GM23338 (cell line): ENCODE measurements at regions not wholly inside any gene's neighbourhood (a gene's known extent, or its start where the extent isn't known, plus 50 kb on each side); places are given as distances from the start of the nearest gene placed in this dataset.

Experiments used
- ATAC-seq: fragments of 200-7000 bp; cut with Tn5 transposase; 3 replicates; pipeline ENCODE4 v1.9.1; 2020
- DNase-seq: peaks from one replicate; pipeline ENCODE4 v3.0.0-alpha.2; 2015; ENCODE audit warnings: low spot score
- H2AFZ ChIP-seq: fragments of 200-600 bp; sonication (generic); 2 replicates; pipeline ENCODE4 v1.8.0; 2016; ENCODE audit warnings: antibody characterized with exemption, mild to moderate bottlenecking, moderate library complexity
- H3F3A ChIP-seq: fragments of 200-600 bp; sonication (generic); replicated peaks from 2 replicates; pipeline ENCODE4 v1.8.0; 2017; ENCODE audit warnings: antibody characterized with exemption, mixed run types, low read depth
- H3K27ac ChIP-seq: fragments of 200-600 bp; sonication (generic); 2 replicates; pipeline ENCODE4 v1.6.1; 2016; ENCODE audit warnings: low read depth
- H3K27me3 ChIP-seq: fragments of 200-600 bp; sonication (generic); 2 replicates; pipeline ENCODE4 v1.8.0; 2016; ENCODE audit warnings: mild to moderate bottlenecking, mixed run types, moderate library complexity; ENCODE audit not compliant: insufficient read depth
- H3K36me3 ChIP-seq: fragments of 200-600 bp; sonication (generic); 2 replicates; pipeline ENCODE4 v1.8.0; 2016; ENCODE audit warnings: mild to moderate bottlenecking; ENCODE audit not compliant: insufficient read depth
- H3K4me1 ChIP-seq: fragments of 200-600 bp; sonication (generic); 2 replicates; pipeline ENCODE4 v1.8.0; 2016; ENCODE audit warnings: mild to moderate bottlenecking, moderate library complexity; ENCODE audit not compliant: insufficient read depth
- H3K4me2 ChIP-seq: fragments of 200-600 bp; sonication (generic); 2 replicates; pipeline ENCODE4 v1.7.1; 2017; ENCODE audit warnings: mixed run types
- H3K4me3 ChIP-seq: fragments of 200-600 bp; sonication (generic); 2 replicates; pipeline ENCODE4 v1.6.1; 2016; ENCODE audit warnings: mixed run types
- H3K79me2 ChIP-seq: fragments of 200-600 bp; sonication (generic); replicated peaks from 2 replicates; pipeline ENCODE4 v1.8.0; 2017; ENCODE audit warnings: mild to moderate bottlenecking; ENCODE audit not compliant: insufficient read depth
- H3K9me2 ChIP-seq: fragments of 200-600 bp; sonication (generic); 2 replicates; pipeline ENCODE4 v1.8.0; 2017; ENCODE audit not compliant: insufficient read depth
- H4K20me1 ChIP-seq: fragments of 200-600 bp; sonication (generic); replicated peaks from 2 replicates; pipeline ENCODE4 v1.8.0; 2017; ENCODE audit warnings: mild to moderate bottlenecking; ENCODE audit not compliant: insufficient read depth
- H3K27ac Mint-ChIP-seq: 2 replicates; pipeline ENCODE4 v1.8.0; 2020; ENCODE audit warnings: inconsistent platforms, mild to moderate bottlenecking, moderate library complexity, mixed read lengths
- H3K27me3 Mint-ChIP-seq: 3 replicates; pipeline ENCODE4 v1.8.0; 2022; ENCODE audit warnings: low read depth, mild to moderate bottlenecking, moderate library complexity, mixed read lengths, inconsistent platforms; ENCODE audit not compliant: insufficient read depth, poor library complexity
- H3K36me3 Mint-ChIP-seq: 3 replicates; pipeline ENCODE4 v1.8.0; 2021; ENCODE audit warnings: low read depth, mild to moderate bottlenecking, inconsistent platforms, moderate library complexity, mixed read lengths
- H3K4me1 Mint-ChIP-seq: 3 replicates; pipeline ENCODE4 v1.8.0; 2020; ENCODE audit warnings: mild to moderate bottlenecking, inconsistent platforms, mixed read lengths
- H3K4me3 Mint-ChIP-seq: 3 replicates; pipeline ENCODE4 v1.8.0; 2021; ENCODE audit warnings: moderate library complexity, mild to moderate bottlenecking, inconsistent platforms, mixed read lengths
- H3K9me3 Mint-ChIP-seq: 3 replicates; pipeline ENCODE4 v1.8.0; 2020; ENCODE audit warnings: moderate library complexity, mild to moderate bottlenecking, inconsistent platforms, mixed read lengths
- CREB1 ChIP-seq: fragments of 250-450 bp; sonication (Bioruptor Pico); IDR thresholded peaks from 2 replicates; pipeline ENCODE4 v1.5.0; 2020; ENCODE audit warnings: low read depth, mild to moderate bottlenecking, moderate library complexity
- CTCF ChIP-seq, 2 experiments: fragments of 200-600 bp in 1 of 2; sonication (generic) in 1 of 2; conservative IDR thresholded peaks; 2 replicates each; pipeline versions ENCODE4 v1.5.1 to v1.6.1; 2016 to 2017; ENCODE audit warnings: antibody characterized with exemption in 2 of 2, low read depth in 2 of 2, mild to moderate bottlenecking in 2 of 2, moderate library complexity in 1 of 2
- EZH2 ChIP-seq: fragments of 200-600 bp; sonication (generic); IDR thresholded peaks from one replicate; pipeline ENCODE4 v1.8.0; 2017; ENCODE audit warnings: antibody characterized with exemption, mild to moderate bottlenecking, low read depth; ENCODE audit not compliant: unreplicated experiment
- EZH2phosphoT487 ChIP-seq: fragments of 200-600 bp; sonication (generic); IDR thresholded peaks from one replicate; pipeline ENCODE4 v1.8.1; 2018; ENCODE audit warnings: antibody characterized with exemption; ENCODE audit not compliant: unreplicated experiment
- JUNB ChIP-seq: IDR thresholded peaks from one replicate; pipeline ENCODE4 v1.6.1; 2016; ENCODE audit warnings: antibody characterized with exemption; ENCODE audit not compliant: unreplicated experiment
- NANOG ChIP-seq: IDR thresholded peaks from 2 replicates; pipeline ENCODE4 v1.6.1; 2016; ENCODE audit warnings: antibody characterized with exemption, borderline replicate concordance
- POLR2AphosphoS5 ChIP-seq: IDR thresholded peaks from 2 replicates; pipeline ENCODE4 v1.6.1; 2016; ENCODE audit warnings: antibody characterized with exemption, low read depth
- REST ChIP-seq: IDR thresholded peaks from one replicate; pipeline ENCODE4 v1.6.1; 2018; ENCODE audit warnings: antibody characterized with exemption; ENCODE audit not compliant: unreplicated experiment
- STAT1 ChIP-seq: IDR thresholded peaks from one replicate; pipeline ENCODE4 v1.6.1; 2016; ENCODE audit warnings: antibody characterized with exemption; ENCODE audit not compliant: unreplicated experiment
- ZNF331 ChIP-seq: fragments of 250-450 bp; sonication (Bioruptor Pico); IDR thresholded peaks from 2 replicates; pipeline ENCODE4 v1.5.0; 2020; ENCODE audit warnings: low read depth, mild to moderate bottlenecking, moderate library complexity
- ZNF462 ChIP-seq: fragments of 250-450 bp; sonication (Bioruptor Pico); IDR thresholded peaks from 2 replicates; pipeline ENCODE4 v1.5.0; 2020; ENCODE audit warnings: mild to moderate bottlenecking, moderate library complexity

GRCh38 chr6:12221856-12222255 is 68.3 kb upstream of the EDN1 start:
- H3K36me3 Mint-ChIP-seq = no peaks in the 10 kb centered on the region
- no peak overlapping the region for H3K4me3 ChIP-seq
- no peaks in the 10 kb centered on the region for H3K9me2 ChIP-seq
- H3K79me2 ChIP-seq = no peaks in the 10 kb centered on the region
- H3K4me1 ChIP-seq = no peaks in the 10 kb centered on the region
- H2AFZ ChIP-seq = no peak overlapping the region
- H3K4me2 ChIP-seq = no peak overlapping the region
- H3K4me3 Mint-ChIP-seq = no peak overlapping the region
- ATAC-seq (no peak), DNase-seq (no peak)
- H3K9me3 Mint-ChIP-seq = no peaks in the 10 kb centered on the region
- no peak overlapping the region for H3K27ac ChIP-seq
- TF ChIP-seq EZH2phosphoT487 = no peak
- no peak for TF ChIP-seq ZNF462
- TF ChIP-seq REST = no peak
- no peak for TF ChIP-seq JUNB
- TF ChIP-seq EZH2 = no peak
- TF ChIP-seq STAT1 = no peak
- no peak for TF ChIP-seq ZNF331
- no peak for TF ChIP-seq CTCF (conservative IDR thresholded peaks at IDR 0.05; ENCODE audit: low read depth in 2 of 2)
- no peak for TF ChIP-seq NANOG
- TF ChIP-seq CREB1 (CRISPR knock-in tag) = no peak
- no peak for TF ChIP-seq POLR2AphosphoS5
- no peaks in the 10 kb centered on the region for H3F3A ChIP-seq
- no peak overlapping the region for H3K27ac Mint-ChIP-seq
- H3K27me3 Mint-ChIP-seq = peaks cover 4% of the 10 kb centered on the region
- no peaks in the 10 kb centered on the region for H3K36me3 ChIP-seq
- no peaks in the 10 kb centered on the region for H4K20me1 ChIP-seq
- H3K27me3 ChIP-seq = no peaks in the 10 kb centered on the region
- 0 out of 3 replicates have a peak, but pooled peaks cover 2% of the 10 kb centered on the region for H3K4me1 Mint-ChIP-seq
